Astrocyte (in vitro differentiated cells and primary cell): ENCODE measurements at regions not wholly inside any gene's neighbourhood (a gene's known extent, or its start where the extent isn't known, plus 50 kb on each side); places are given as distances from the start of the nearest gene placed in this dataset.

ENCODE experiments used
- CTCF ChIP-seq: IDR thresholded peaks from 2 replicates; pipeline ENCODE4 v1.5.1; 2011; ENCODE audit warnings: low read depth, mild to moderate bottlenecking, inconsistent platforms, low read length, moderate library complexity; ENCODE audit not compliant: insufficient read depth
- EZH2 ChIP-seq: IDR thresholded peaks from 2 replicates; pipeline ENCODE4 v1.6.1; 2012; ENCODE audit warnings: mild to moderate bottlenecking, low read length, inconsistent platforms; ENCODE audit not compliant: insufficient read depth

- TF ChIP-seq CTCF: no peak
- TF ChIP-seq EZH2: no peak
Observed at GRCh38 chr3:9301091-9301490, 51.6 kb upstream of the SRGAP3 start.
